Activated naive CD4-positive, alpha-beta T cell (primary cell): ENCODE measurements at regions not wholly inside any gene's neighbourhood (a gene's known extent, or its start where the extent isn't known, plus 50 kb on each side); places are given as distances from the start of the nearest gene placed in this dataset.

Experiments
- DNase-seq, 4 experiments: peaks; one replicate each; lab custom pipeline; 2025; lab: John Stamatoyannopoulos, UW

DNA sequence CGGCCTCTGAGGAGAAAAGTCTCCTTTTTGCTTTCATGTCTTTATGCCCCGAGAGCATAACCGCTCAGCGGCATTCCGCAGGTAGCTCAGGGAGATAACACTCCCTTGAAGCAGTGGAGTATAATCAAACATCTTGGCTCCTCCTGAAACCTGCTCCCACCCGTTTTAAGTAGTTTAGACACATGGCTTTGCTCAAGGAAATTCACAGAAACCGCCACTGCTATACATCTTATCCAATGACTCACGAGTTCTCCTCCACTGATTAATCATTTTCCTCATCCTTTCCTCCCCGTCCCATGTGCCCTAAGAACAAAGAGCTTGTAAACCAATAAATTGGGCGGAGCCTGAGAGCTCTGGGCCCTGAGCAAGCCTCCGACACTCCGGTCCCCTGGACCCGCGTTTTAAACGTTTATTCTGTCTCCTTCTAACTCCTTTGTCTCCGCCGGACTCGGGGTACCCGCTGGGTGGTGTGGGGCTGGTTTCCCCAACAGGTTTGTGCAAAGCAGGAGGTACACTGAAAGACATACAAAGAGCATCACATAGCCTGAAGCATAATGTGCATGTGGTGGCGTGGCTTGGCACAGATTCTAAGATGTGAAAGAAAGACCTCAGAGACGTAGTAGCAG is 401.2 kb downstream of the TLL1 start:
- no peak for DNase-seq

DNA sequence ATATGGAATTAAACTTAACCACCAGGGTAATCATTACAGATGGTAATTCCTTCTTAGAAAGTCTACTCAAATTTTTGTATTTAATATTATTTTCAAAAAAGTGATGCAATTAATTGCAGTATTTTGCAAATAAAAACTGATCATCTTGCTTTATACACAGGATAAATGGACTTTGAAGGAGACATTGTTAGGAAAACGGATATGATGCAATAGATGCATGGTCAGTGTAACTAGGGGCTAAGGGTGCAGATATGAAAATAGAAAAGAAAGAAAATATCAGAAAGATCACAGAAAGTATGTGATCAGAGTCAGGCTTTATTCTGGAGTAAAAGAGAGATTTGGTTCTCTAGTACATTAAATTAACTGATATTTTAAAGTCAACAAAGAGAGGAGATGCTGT is 401.7 kb downstream of the TLL1 start:
- DNase-seq, result no peak

DNA sequence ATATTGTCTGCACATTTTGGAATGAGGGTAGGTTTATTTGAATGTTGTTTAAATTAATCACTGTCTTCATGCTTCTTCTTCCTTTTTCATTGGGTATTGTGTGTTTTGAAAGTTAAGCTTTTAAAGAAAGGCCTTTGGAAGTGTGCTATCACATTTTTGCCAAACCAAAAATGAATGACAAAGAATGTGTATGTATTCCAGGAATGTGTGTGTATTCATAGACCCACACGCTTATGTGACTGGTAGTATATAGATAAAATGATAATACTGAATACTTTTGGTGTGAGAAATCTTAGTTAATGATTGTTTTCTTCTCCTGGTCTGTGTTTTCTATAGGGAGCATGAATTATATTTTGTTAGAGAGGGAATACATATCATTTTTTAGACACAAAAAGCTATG is 404.4 kb downstream of the TLL1 start:
- DNase-seq, result no peak

DNA sequence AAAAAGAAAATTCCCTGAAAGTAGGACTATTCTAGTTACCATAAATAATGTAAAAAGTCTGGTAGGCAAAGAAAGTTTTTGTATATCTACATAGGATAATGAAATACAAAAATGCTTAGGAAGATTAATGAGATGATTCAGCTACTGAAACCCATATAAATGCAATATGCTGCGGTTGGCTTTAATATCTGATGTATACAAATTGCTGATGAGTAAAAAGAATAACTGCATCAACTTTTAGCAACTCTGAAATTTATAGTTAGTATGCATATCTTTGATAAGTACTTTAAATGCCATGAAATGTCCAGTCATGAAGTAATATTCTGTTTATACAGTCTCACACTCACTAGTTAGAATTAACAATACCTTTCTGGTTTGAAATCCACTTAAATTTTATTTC is 404.8 kb downstream of the TLL1 start:
- DNase-seq, result no peak

DNA sequence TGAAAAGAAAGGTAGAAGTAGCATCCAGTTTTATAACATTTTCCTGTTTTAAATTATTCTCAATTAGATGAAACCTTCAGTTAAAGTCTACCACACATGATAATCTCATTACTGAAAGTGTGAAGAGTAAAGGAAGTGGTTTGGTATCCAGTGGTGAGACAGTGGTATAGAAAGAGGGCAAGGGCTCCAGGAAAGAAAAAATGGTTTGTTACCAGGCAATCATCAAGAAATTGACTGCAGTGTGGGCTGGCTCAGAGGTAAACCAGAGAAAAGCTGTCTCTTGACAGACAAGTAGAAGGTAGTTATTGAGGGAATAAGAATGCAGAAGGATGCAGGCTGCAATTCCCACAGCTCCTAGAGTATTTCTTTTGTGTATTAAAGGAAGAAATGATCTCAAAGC is 406.2 kb downstream of the TLL1 start:
- DNase-seq, result no peak

DNA sequence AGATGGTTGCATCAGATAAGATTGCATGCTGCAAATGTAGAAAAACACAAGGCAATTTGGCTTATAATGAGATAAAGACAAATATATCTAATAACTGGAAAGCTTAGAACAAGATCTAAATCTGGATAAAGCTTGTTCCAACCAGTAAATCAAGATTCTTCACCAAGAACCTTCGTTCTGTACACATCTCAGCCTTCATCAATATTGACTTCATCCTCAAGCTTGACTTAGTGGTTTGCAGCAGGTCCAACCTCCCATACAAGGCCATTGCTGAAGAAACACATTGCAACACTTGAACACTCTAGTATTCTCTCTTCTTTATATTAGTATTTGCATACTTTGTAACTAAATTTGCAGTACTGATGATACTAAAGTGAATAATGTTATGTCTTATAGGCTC is 407.6 kb downstream of the TLL1 start:
- DNase-seq, result no peak

DNA sequence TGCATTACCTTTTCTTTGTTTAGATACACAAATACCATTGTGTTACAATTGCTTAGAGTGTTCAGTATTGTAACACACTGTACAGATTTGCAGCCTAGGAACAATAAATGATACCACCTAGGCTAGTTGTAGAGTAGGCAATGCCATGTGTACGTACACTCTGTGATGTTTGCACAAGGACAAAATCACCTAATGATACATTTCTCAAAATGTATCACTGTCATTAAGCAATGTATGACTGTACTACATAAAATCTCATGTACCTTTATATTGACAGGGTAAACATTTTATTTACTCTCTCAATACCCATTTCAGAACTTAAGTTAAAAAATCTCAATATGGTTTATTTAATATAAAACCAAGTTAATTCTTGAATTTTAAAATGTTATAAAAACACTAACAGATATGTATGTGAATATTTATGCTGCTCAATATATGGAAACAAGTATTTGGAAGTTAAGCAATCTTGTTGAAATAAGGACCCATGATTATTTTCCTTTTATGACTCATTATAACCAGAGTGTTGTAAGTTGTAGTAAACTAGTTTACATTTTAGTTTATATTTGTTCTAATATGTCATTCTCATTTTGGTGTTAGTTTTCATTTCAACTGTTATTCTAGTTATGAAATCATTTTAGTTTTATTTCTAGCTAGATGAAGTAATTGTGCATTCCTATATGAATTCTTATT is 409.2 kb downstream of the TLL1 start:
- no peak for DNase-seq

DNA sequence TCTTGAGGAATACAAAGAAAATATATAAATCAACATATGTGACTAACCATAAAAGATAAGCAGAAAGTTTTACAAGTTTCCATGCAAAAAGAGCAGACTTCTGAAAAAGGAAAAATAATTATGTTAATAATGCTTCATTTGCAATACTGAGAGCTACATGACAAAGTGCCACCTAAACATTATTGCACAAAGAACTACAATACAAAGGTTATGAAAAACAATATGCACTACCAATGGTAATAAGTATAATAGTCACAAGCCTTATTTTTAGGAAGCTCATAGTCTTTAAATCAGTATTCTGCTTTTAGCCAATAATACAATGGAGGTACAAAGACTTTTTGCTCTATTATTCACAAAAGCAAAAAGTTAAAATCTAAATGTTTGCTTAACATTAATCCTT is 411.2 kb downstream of the TLL1 start:
- DNase-seq, result no peak

DNA sequence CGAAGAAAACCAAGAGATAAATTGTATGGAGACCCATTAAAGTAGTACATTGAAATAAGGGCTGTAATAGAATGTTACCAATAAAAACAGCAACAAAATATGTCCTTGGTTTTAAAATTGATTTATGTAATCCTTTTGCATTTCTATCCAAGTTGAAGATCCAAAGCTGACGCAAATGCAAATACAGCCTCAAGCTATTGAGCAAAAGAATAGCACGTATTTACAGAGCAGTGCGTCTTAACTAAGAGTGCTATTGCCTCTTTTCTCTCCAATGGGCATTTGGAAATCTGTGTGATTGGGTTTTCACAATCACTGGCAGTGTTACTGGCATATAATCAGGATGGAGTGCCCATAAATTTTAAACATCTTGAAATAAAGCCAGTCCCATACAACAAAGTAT is 417.4 kb downstream of the TLL1 start:
- no peak for DNase-seq

DNA sequence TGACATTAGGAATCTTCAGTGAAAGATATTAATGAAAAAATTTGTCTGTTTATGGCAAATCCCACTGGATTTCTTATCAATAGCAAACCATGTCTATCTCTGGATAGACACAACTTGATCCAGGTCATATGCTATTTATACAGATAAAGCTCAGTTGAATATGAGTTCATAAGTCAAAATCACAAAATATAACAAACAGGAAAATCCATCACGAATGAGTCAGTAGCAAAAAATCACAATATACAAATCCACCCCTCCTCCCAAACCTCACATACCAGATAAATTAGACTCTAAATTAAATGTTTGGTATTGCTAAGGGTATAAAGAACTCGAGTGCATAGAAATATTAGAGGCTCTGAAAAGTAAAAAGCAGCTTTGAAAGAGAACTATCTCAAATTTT is 420.5 kb downstream of the TLL1 start:
- DNase-seq, result no peak

DNA sequence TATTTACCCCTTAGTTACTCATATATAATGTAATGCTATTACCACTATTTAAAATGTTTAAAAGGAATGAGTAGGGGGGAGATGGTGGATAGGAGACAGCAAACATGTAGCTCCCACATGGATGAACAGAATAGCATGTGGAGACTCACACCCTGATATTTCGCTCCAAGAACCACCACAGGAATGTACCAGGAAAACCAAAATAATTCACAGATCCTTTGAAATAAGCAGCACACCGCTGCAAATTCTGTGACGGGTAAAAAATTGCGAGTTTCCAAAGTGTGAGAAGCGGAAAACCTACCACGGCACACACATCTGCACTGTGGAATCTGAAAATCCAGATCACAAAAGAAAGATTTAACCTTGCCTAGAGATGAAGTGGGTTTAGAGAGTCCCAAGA is 428.2 kb downstream of the TLL1 start:
- no peak for DNase-seq

DNA sequence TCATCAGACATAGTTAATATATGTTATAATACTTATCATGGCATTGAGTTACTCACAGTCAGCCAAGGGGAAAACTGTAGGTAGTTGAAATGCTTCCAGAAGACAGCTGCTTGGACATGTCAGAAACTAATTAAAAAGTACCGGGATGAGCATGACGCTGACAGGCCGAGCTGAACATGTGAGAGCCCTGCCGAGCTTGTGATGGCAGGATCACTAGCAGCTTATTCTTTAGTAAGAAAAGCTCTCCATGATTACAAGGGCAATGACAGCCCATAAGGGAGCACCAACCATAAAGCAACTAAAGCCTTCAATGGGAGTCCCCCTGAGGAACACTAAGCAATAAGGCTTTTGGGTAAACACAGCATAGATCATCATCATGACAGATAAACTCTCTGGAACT is 435.6 kb downstream of the TLL1 start:
- no peak for DNase-seq

DNA sequence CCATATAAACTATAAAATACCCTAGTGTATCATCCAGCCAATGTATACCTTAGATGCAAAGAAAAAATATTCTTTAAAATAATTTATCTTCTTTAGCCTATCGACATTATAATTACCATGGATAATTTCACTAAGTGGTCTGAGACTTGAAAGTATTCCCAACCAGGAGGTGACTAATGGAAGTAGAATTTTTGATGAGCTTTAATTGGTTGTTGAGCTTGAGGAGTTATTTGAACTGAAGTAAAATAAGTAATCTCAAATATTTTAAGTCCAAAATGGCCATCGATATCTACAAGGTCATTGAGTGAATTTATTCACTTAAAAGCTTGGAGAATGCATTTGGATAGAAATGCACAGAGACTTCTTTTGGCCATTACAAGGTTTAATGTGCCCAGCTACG is 436.2 kb downstream of the TLL1 start:
- DNase-seq, result no peak

DNA sequence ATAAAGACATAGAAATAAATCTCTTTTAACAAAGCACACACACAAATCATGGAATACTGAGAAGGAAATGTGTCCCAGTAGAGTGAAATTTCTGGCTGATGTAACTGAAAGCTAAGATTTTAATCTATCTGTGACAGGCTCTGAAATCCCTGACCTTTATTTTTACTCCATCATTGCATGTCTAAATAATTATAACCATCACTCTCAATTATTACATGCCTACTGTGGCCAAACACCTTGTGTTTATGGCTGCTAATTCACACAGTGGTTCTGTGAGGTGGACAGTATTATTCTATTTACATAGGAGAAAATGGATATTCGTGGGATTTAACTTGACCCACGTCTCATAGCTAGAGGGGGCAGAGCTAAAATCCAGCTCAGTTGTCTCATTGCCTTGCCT is 438.1 kb downstream of the TLL1 start:
- DNase-seq, result no peak

DNA sequence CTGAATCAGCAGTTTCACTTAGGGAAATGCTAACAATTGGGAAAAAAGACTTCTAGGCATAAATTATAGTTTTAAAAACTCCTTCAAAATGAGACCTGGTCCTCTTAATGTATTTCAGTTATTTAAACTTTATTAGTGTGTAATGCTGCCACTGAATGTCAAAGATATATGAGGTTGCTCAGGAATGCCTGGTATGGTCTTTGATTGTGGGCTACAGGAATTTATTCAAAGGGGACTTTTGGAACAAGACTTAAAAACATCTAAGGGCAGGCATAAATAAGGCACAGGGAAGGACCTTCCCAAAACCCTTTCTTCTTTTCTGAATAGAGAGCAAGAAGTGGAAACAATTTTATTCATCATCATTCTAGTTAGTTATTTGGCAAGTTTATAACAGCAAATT is 439.1 kb downstream of the TLL1 start:
- no peak for DNase-seq

DNA sequence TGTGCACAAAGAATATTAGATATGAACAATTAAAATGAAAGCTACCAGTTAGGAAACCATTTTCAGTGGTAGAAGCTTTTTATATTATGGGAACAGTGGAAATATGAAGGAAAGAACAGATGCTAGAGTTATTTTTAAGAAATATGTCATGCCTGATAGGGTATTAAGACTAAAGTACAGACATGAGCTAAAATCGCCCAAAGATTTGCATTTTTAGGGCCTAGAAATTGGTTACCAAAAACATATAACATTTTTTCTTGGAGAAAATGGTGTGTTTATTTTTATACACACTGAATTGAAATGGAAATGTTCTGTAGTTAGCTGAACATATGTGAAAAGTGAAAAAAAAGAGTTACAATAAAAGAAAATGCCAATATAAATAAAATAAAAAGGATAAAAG is 441.9 kb downstream of the TLL1 start:
- no peak for DNase-seq

DNA sequence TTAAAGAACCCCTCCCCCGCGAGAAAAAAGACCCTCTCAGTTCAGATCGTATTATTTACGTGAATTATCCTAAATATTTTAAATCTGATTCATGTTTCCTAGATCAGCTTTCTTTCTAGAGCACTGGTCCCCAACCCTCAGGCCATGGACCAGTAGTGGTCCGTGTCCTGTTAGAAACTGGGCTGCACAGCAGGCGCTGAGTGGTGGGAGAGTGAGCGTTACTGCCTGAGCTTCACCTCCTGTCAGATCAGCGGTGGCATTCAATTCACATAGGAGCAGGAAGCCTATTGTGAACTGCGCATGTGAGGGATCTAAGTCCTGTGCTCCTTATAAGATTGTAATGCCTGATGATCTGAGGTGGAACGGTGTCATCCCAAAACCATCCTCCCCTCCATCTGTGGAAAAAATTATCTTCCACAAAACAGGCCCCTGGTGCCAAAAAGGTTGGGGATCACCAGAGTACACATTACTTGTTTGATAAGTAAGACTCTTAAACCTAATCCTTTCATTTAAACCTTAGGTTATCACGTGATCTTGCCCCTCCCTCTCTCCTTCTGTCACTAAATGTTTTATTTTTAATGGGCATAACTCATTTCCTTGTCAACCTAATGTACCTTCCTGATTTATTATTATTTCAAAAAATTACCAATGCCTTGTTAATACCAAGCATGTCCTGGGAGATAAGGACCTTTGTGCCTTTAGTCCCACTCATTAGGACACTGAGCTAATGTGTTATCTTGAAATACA is 442.9 kb downstream of the TLL1 start:
- DNase-seq, result no peak

DNA sequence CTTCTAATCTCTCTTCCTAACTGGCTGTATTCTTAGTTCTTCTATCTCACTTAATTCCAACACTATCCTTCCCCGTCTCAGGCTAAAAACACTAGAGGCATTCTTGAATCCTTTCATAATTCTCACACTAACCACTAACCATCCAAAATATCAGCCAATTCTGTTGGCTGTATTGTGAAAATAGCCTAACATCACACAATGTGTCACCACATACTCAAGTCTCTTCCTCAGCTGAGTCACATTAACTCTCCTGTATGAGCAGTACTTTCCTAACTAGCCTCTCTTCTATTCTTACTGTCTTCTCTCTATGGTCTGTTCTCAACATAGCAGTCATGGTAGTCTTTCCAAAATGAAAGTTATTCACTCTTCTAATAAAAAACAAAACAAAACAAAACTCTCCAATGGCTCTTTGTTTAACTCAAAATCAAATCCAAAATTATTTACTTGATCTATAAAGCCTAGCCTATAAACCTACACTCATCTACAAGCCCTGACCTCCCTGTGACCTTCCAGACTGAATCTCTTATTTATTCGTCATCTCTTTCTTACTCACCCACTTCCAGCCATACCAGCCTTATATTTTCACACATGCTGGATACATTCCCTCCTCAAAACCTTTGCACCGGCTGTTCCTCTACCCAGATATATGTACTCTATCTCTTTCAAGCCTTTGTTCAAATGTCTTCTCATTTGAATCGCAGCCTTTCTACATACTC is 445.9 kb downstream of the TLL1 start:
- no peak for DNase-seq

DNA sequence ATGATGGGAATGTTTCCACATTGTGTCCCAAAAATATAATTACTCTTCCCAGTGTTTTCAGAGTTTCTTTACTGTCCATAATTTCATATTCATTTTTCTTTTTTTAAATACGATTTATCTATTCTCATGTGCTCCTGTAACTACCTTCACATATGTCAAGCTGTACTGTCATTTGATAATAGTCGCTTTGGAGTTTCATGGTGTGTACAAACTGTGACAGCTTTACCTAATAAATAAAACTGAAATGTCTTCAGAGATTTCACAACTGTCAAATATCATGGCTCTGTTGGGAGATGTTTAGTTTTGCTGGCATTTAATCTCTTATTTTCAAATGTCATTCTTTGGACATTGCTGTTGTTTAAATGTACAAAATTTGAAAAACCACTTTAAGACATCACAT is 450.2 kb downstream of the TLL1 start:
- no peak for DNase-seq

DNA sequence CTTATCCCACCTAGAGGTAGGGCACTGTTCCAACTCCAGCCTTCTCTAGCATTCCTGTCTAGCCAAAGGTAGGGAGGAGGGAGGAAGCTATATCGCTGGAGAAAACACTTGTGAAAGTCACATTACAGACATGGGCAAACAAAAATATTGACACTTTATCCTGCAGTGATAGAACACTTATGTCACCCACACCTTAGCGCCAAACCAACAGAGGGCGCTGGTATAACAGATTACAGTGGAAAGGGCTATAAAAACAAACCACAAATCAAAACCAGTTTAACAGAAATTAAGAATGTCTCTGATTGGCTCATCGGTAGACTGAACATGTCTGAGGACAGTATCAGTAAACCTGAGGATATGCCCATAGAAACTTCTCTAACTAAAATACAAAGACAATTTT is 451.3 kb downstream of the TLL1 start:
- no peak for DNase-seq

DNA sequence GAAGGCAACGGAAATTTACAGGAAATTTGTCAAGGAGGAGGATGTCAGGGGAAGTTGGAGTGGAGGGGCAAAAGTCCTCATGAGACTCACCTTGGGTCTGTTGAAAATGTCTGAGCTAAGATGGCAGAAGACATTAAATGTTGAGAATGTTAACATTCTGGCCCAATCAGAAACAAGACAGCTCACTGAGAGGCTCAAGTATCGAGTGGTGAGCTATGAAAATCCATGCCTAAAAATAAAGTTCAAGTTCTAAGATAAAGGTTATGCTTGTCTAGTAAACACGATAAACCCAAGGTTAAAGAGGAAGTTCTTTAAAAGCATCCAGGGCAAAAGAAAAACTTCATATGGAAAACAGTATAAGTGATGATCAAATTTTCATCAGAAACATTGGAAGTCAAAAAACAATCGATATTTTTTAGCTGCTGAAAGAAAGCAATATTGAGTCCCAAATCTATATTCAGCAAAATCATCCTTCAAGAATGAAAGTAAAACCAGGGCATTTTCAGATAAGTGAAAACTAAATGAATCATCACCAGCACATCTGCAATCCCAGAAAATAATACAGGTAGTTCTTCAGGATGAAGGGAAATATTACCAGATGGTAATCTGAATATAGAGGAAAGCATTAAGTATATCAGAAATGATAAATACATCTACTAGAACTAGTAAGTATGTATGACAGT is 462.4 kb downstream of the TLL1 start:
- no peak for DNase-seq

DNA sequence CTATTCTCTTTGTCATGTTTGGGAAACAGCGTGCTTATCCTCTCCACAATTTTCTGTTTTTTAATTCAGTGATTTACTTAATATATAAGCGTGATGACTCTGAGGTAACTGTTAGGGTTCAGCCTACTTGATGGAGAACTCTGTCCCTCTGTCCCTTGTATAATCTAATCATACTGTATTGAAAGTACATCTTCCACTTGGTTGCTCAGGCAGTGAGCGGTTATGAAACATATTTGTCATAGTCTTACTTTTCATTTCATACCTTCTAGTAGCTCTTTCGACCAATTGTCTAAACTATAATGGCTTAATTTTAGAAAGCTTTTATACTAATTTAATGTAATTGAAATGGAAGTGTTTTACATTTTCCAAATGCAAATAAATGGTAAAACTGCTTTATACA is 469.0 kb downstream of the TLL1 start:
- no peak for DNase-seq
